ENCODE measurements at regions not wholly inside any gene's neighbourhood (a gene's known extent, or its start where the extent isn't known, plus 50 kb on each side); places are given as distances from the start of the nearest gene placed in this dataset.
A peak's percentile ranks its signal among the peaks of the same experiment; 100 is the strongest.

GRCh38 chr19:32017176-32017953 is 328.0 kb upstream of the ZNF507 start:
- TF ChIP-seq POLR2A (IDR thresholded peaks at IDR 0.05) (no peak), CTCF (IDR thresholded peaks at IDR 0.05) (no peak), POLR2AphosphoS5 (IDR thresholded peaks at IDR 0.05; ENCODE audit: insufficient read depth in 1 of 2, low read depth in 1 of 2) (no peak)
- intact Hi-C loops (cut with DNase I): no loop called here
- Histone ChIP-seq H3K27me3 (no peaks in the 10 kb centered on the region), H3K9me3 (no peaks in the 10 kb centered on the region), H3K4me1 (peaks cover 10% of the 10 kb centered on the region), H3K27ac (no peak overlapping the region), H3K36me3 (no peaks in the 10 kb centered on the region), H3K4me3 (no peak overlapping the region)
- peak in 1 of 2 donors; percentile 40 for DNase-seq (ENCODE audit: extremely low spot score in 2 of 2)

- Histone ChIP-seq H3K27me3 (no peaks in the 10 kb centered on the region), H3K4me1 (peaks cover 10% of the 10 kb centered on the region), H3K36me3 (no peaks in the 10 kb centered on the region), H3K4me3 (no peak overlapping the region), H3K27ac (no peak overlapping the region), H3K9me3 (no peaks in the 10 kb centered on the region)
- no peak for DNase-seq (ENCODE audit: extremely low spot score in 2 of 2)
- TF ChIP-seq POLR2AphosphoS5 (IDR thresholded peaks at IDR 0.05; ENCODE audit: insufficient read depth in 1 of 2, low read depth in 1 of 2) (no peak), CTCF (IDR thresholded peaks at IDR 0.05) (no peak), POLR2A (IDR thresholded peaks at IDR 0.05) (no peak)
- intact Hi-C loops (cut with DNase I): no loop called here
Observed at GRCh38 chr19:32018014-32018413, 327.4 kb upstream of the ZNF507 start.

- H3K4me1 ChIP-seq: peaks cover 10% of the 10 kb centered on the region
- no peaks in the 10 kb centered on the region for H3K9me3 ChIP-seq
- no peak for TF ChIP-seq POLR2AphosphoS5 (IDR thresholded peaks at IDR 0.05; ENCODE audit: insufficient read depth in 1 of 2, low read depth in 1 of 2)
- no peak for TF ChIP-seq POLR2A (IDR thresholded peaks at IDR 0.05)
- TF ChIP-seq CTCF (IDR thresholded peaks at IDR 0.05): no peak
- no peaks in the 10 kb centered on the region for H3K36me3 ChIP-seq
- intact Hi-C loops (cut with DNase I): no loop called here
- H3K4me3 ChIP-seq: no peak overlapping the region
- H3K27ac ChIP-seq: no peak overlapping the region
- DNase-seq (ENCODE audit: extremely low spot score in 2 of 2): peak in 1 of 2 donors; percentile 18
- no peaks in the 10 kb centered on the region for H3K27me3 ChIP-seq
Observed at GRCh38 chr19:32020538-32020937, 324.9 kb upstream of the ZNF507 start.

GRCh38 chr19:32022044-32022640 is 323.3 kb upstream of the ZNF507 start:
- TF ChIP-seq POLR2A (IDR thresholded peaks at IDR 0.05): no peak
- TF ChIP-seq CTCF (IDR thresholded peaks at IDR 0.05): no peak
- no peak for TF ChIP-seq POLR2AphosphoS5 (IDR thresholded peaks at IDR 0.05; ENCODE audit: insufficient read depth in 1 of 2, low read depth in 1 of 2)
- Histone ChIP-seq H3K4me3 (no peak overlapping the region), H3K27ac (no peak overlapping the region), H3K27me3 (no peaks in the 10 kb centered on the region), H3K9me3 (no peaks in the 10 kb centered on the region), H3K36me3 (no peaks in the 10 kb centered on the region), H3K4me1 (peaks cover 10% of the 10 kb centered on the region)
- intact Hi-C loops (cut with DNase I): no loop called here
- DNase-seq (ENCODE audit: extremely low spot score in 2 of 2): peak in 1 of 2 donors; percentile 67
